ENCODE measurements at regions not wholly inside any gene's neighbourhood (a gene's known extent, or its start where the extent isn't known, plus 50 kb on each side); places are given as distances from the start of the nearest gene placed in this dataset.

DNA sequence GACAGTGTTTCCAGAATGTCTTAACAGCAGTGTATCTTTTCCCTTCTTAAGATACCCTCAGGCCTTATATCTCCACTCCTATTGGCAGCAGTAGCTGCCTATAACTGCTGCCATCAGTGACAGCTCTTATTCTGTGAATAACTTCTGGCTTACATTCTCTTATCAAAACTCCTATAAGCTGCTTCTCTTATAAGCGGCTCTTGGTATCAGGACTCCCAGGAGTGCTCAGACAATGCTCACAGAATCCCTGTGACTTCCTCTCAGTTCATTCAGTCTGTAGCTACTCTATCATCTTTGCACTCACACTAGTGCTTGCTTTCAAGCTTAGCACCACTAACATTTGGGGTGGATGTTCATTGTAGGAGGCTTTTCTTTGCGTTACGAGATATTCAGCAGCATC lies 143.7 kb upstream of the CDH7 start:
- WGBS (ENCODE audit: low lambda C conversion rate): 15% methylated on average over 3 of the region's 3 CpGs
- H2AFZ ChIP-seq (ENCODE audit: low read length): no peak overlapping the region
- DNase-seq (ENCODE audit: low spot score) (no peak), ATAC-seq (no peak), FAIRE-seq (no peak)
- in situ Hi-C loops (cut with HindIII; ENCODE audit: extremely low pct_ligation_motif_present, low pct_unique_long_range_greater_than_20kb) (no loop called here), intact Hi-C loops (cut with micrococcal nuclease; ENCODE audit: unreplicated experiment) (no loop called here)
- no peaks in the 10 kb centered on the region for H3K9me3 ChIP-seq (ENCODE audit: low read length)
- H3K4me2 ChIP-seq (ENCODE audit: low read depth, low read length): no peak overlapping the region
- no peaks in the 10 kb centered on the region for H3K27me3 ChIP-seq (ENCODE audit: control insufficient read depth in 1 of 2, insufficient read depth in 2 of 2, low read length in 2 of 2)
- H3K4me3 ChIP-seq (replicated peaks in 1 of 3; ENCODE audit: insufficient read depth in 1 of 3, low read depth in 2 of 3, low read length in 3 of 3): no peak overlapping the region
- ChIA-PET CTCF (ENCODE audit: low intra/inter-chr PET ratio, low total read pairs) (no interaction called here), POLR2A (no interaction called here)
- H3K36me3 ChIP-seq (replicated peaks in 1 of 2; ENCODE audit: control insufficient read depth in 1 of 2, insufficient read depth in 2 of 2, low read length in 2 of 2): no peaks in the 10 kb centered on the region
- no peak overlapping the region for H3K9ac ChIP-seq (ENCODE audit: insufficient read depth, low read depth, low read length)
- no peak overlapping the region for H3K27ac ChIP-seq (ENCODE audit: extremely low read length, insufficient read depth, low read length)
- H3K4me1 ChIP-seq (ENCODE audit: insufficient read depth, low read length): no peaks in the 10 kb centered on the region
- no TSS peak for BruUV-seq (replicated peaks)
- H4K20me1 ChIP-seq (ENCODE audit: insufficient read depth, low read length): no peaks in the 10 kb centered on the region
- H3K79me2 ChIP-seq (ENCODE audit: insufficient read depth, low read length): no peaks in the 10 kb centered on the region
- TF ChIP-seq NAIF1 (CRISPR knock-in tag; IDR thresholded peaks at IDR 0.05; ENCODE audit: borderline replicate concordance) (no peak), SRF (IDR thresholded peaks at IDR 0.05; ENCODE audit: low read depth, low read length) (no peak), CREM (IDR thresholded peaks at IDR 0.05) (no peak), CREM (CRISPR knock-in tag; IDR thresholded peaks at IDR 0.05) (no peak)
- TF ChIP-seq, protein P1, sequence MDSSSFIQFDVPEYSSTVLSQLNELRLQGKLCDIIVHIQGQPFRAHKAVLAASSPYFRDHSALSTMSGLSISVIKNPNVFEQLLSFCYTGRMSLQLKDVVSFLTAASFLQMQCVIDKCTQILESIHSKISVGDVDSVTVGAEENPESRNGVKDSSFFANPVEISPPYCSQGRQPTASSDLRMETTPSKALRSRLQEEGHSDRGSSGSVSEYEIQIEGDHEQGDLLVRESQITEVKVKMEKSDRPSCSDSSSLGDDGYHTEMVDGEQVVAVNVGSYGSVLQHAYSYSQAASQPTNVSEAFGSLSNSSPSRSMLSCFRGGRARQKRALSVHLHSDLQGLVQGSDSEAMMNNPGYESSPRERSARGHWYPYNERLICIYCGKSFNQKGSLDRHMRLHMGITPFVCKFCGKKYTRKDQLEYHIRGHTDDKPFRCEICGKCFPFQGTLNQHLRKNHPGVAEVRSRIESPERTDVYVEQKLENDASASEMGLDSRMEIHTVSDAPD (CRISPR knock-in tag; IDR thresholded peaks at IDR 0.05): no peak
- TF ChIP-seq, protein P2, sequence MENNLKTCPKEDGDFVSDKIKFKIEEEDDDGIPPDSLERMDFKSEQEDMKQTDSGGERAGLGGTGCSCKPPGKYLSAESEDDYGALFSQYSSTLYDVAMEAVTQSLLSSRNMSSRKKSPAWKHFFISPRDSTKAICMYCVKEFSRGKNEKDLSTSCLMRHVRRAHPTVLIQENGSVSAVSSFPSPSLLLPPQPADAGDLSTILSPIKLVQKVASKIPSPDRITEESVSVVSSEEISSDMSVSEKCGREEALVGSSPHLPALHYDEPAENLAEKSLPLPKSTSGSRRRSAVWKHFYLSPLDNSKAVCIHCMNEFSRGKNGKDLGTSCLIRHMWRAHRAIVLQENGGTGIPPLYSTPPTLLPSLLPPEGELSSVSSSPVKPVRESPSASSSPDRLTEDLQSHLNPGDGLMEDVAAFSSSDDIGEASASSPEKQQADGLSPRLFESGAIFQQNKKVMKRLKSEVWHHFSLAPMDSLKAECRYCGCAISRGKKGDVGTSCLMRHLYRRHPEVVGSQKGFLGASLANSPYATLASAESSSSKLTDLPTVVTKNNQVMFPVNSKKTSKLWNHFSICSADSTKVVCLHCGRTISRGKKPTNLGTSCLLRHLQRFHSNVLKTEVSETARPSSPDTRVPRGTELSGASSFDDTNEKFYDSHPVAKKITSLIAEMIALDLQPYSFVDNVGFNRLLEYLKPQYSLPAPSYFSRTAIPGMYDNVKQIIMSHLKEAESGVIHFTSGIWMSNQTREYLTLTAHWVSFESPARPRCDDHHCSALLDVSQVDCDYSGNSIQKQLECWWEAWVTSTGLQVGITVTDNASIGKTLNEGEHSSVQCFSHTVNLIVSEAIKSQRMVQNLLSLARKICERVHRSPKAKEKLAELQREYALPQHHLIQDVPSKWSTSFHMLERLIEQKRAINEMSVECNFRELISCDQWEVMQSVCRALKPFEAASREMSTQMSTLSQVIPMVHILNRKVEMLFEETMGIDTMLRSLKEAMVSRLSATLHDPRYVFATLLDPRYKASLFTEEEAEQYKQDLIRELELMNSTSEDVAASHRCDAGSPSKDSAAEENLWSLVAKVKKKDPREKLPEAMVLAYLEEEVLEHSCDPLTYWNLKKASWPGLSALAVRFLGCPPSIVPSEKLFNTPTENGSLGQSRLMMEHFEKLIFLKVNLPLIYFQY (CRISPR knock-in tag; IDR thresholded peaks at IDR 0.05; ENCODE audit: borderline replicate concordance): no peak
- TF ChIP-seq, protein P3, sequence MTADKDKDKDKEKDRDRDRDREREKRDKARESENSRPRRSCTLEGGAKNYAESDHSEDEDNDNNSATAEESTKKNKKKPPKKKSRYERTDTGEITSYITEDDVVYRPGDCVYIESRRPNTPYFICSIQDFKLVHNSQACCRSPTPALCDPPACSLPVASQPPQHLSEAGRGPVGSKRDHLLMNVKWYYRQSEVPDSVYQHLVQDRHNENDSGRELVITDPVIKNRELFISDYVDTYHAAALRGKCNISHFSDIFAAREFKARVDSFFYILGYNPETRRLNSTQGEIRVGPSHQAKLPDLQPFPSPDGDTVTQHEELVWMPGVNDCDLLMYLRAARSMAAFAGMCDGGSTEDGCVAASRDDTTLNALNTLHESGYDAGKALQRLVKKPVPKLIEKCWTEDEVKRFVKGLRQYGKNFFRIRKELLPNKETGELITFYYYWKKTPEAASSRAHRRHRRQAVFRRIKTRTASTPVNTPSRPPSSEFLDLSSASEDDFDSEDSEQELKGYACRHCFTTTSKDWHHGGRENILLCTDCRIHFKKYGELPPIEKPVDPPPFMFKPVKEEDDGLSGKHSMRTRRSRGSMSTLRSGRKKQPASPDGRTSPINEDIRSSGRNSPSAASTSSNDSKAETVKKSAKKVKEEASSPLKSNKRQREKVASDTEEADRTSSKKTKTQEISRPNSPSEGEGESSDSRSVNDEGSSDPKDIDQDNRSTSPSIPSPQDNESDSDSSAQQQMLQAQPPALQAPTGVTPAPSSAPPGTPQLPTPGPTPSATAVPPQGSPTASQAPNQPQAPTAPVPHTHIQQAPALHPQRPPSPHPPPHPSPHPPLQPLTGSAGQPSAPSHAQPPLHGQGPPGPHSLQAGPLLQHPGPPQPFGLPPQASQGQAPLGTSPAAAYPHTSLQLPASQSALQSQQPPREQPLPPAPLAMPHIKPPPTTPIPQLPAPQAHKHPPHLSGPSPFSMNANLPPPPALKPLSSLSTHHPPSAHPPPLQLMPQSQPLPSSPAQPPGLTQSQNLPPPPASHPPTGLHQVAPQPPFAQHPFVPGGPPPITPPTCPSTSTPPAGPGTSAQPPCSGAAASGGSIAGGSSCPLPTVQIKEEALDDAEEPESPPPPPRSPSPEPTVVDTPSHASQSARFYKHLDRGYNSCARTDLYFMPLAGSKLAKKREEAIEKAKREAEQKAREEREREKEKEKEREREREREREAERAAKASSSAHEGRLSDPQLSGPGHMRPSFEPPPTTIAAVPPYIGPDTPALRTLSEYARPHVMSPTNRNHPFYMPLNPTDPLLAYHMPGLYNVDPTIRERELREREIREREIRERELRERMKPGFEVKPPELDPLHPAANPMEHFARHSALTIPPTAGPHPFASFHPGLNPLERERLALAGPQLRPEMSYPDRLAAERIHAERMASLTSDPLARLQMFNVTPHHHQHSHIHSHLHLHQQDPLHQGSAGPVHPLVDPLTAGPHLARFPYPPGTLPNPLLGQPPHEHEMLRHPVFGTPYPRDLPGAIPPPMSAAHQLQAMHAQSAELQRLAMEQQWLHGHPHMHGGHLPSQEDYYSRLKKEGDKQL (CRISPR knock-in tag; IDR thresholded peaks at IDR 0.05; ENCODE audit: low read depth): no peak
